ENCODE measurements at regions not wholly inside any gene's neighbourhood (a gene's known extent, or its start where the extent isn't known, plus 50 kb on each side); places are given as distances from the start of the nearest gene placed in this dataset.

DNA sequence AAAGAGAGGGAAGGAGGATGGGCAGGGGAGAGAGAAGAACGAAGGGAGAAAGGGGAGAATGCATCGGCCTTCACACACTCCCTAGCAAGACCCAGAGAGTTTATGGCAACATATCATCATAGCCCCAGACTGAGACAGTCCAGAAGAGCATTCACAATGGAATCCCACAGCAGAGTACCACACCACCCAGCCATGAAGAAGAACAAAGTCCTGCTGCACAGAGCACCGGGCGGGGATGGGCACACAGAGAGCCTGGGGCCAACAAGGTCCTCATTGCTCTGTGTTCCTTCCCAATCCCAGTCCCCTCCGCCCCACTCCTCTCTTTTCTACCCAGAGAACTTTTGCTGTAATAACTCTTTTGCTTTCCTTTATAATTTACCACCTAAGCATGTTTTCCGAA is 118.1 kb upstream of the TMPRSS2 start:
- TF ChIP-seq, protein P1, sequence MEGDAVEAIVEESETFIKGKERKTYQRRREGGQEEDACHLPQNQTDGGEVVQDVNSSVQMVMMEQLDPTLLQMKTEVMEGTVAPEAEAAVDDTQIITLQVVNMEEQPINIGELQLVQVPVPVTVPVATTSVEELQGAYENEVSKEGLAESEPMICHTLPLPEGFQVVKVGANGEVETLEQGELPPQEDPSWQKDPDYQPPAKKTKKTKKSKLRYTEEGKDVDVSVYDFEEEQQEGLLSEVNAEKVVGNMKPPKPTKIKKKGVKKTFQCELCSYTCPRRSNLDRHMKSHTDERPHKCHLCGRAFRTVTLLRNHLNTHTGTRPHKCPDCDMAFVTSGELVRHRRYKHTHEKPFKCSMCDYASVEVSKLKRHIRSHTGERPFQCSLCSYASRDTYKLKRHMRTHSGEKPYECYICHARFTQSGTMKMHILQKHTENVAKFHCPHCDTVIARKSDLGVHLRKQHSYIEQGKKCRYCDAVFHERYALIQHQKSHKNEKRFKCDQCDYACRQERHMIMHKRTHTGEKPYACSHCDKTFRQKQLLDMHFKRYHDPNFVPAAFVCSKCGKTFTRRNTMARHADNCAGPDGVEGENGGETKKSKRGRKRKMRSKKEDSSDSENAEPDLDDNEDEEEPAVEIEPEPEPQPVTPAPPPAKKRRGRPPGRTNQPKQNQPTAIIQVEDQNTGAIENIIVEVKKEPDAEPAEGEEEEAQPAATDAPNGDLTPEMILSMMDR (IDR thresholded peaks at IDR 0.05) = no peak
- TF ChIP-seq POLR2A (IDR thresholded peaks at IDR 0.05) (no peak), POLR2AphosphoS5 (IDR thresholded peaks at IDR 0.05) (no peak)
